WTC11 (cell line): ENCODE measurements at regions not wholly inside any gene's neighbourhood (a gene's known extent, or its start where the extent isn't known, plus 50 kb on each side); places are given as distances from the start of the nearest gene placed in this dataset.

ENCODE experiments used
- ATAC-seq: fragments of 200-7000 bp; cut with Tn5 transposase; 2 replicates; pipeline ENCODE4 v1.10.0; 2021; ENCODE audit warnings: mild to moderate bottlenecking, moderate library complexity
- CTCF ChIA-PET: fragments of 300-600 bp; sonication (Branson Sonifier 250); formaldehyde crosslinking; loops from one replicate; lab custom pipeline; 2021; ENCODE audit warnings: antibody characterized with exemption; lab: Charles Lee
- POLR2A ChIA-PET: fragments of 350-600 bp; sonication (Branson Sonifier 250); formaldehyde crosslinking; loops from one replicate; lab custom pipeline; 2021; ENCODE audit warnings: antibody characterized with exemption; lab: Charles Lee
- DNase-seq: peaks from one replicate; pipeline ENCODE4 v3.0.0; 2021; ENCODE audit warnings: low spot score
- H3K27ac Mint-ChIP-seq: 2 replicates; pipeline ENCODE4 v1.8.0; 2021; ENCODE audit warnings: mixed read lengths
- H3K27me3 Mint-ChIP-seq: 2 replicates; pipeline ENCODE4 v1.8.0; 2021; ENCODE audit warnings: low read depth, mild to moderate bottlenecking, moderate library complexity, mixed read lengths
- H3K36me3 Mint-ChIP-seq: 2 replicates; pipeline ENCODE4 v1.8.0; 2021; ENCODE audit warnings: mixed read lengths
- H3K4me1 Mint-ChIP-seq: 2 replicates; pipeline ENCODE4 v1.8.0; 2022; ENCODE audit warnings: mixed read lengths
- H3K4me3 Mint-ChIP-seq: 2 replicates; pipeline ENCODE4 v1.8.0; 2021; ENCODE audit warnings: mild to moderate bottlenecking, moderate library complexity, mixed read lengths
- H3K9me3 Mint-ChIP-seq: 2 replicates; pipeline ENCODE4 v1.8.0; 2021; ENCODE audit warnings: mixed read lengths
- ERG ChIP-seq: fragments of 250-450 bp; sonication (Bioruptor Pico); IDR thresholded peaks from 2 replicates; pipeline ENCODE4 v1.8.0; 2021; ENCODE audit warnings: mild to moderate bottlenecking
- ETV6 ChIP-seq: sonication (generic); formaldehyde crosslinking; IDR thresholded peaks from 2 replicates; pipeline ENCODE4 v1.8.1; 2022; ENCODE audit warnings: mild to moderate bottlenecking, missing genetic modification reagents
- FOXP1 ChIP-seq: sonication (generic); formaldehyde crosslinking; IDR thresholded peaks from 2 replicates; pipeline ENCODE4 v1.8.0; 2022; ENCODE audit warnings: missing genetic modification reagents, mild to moderate bottlenecking, moderate library complexity, borderline replicate concordance
- GRHL2 ChIP-seq: fragments of 250-450 bp; sonication (Bioruptor Pico); IDR thresholded peaks from 2 replicates; pipeline ENCODE4 v1.8.0; 2022; ENCODE audit warnings: mild to moderate bottlenecking, moderate library complexity; ENCODE audit not compliant: insufficient replicate concordance, severe bottlenecking
- IRF2 ChIP-seq: sonication (generic); formaldehyde crosslinking; IDR thresholded peaks from 2 replicates; pipeline ENCODE4 v1.8.0; 2022; ENCODE audit warnings: low read depth, missing genetic modification reagents, borderline replicate concordance
- MYBL2 ChIP-seq: sonication (generic); formaldehyde crosslinking; IDR thresholded peaks from 2 replicates; pipeline ENCODE4 v1.8.1; 2023; ENCODE audit warnings: mild to moderate bottlenecking, moderate library complexity, missing genetic modification reagents
- NFE2L1 ChIP-seq: sonication (generic); formaldehyde crosslinking; IDR thresholded peaks from 2 replicates; pipeline ENCODE4 v1.8.1; 2023; ENCODE audit warnings: missing genetic modification reagents
- NFYB ChIP-seq: sonication (generic); formaldehyde crosslinking; conservative IDR thresholded peaks from 2 replicates; pipeline ENCODE4 v1.8.0; 2022; ENCODE audit warnings: low read depth, missing genetic modification reagents
- NR1H2 ChIP-seq: sonication (generic); formaldehyde crosslinking; IDR thresholded peaks from 2 replicates; pipeline ENCODE4 v1.9.0; 2021; ENCODE audit warnings: mild to moderate bottlenecking, moderate library complexity, missing genetic modification reagents
- NR2C2 ChIP-seq: sonication (generic); formaldehyde crosslinking; IDR thresholded peaks from 2 replicates; pipeline ENCODE4 v1.8.0; 2022; ENCODE audit warnings: mild to moderate bottlenecking, missing genetic modification reagents
- PRDM15 ChIP-seq: sonication (generic); formaldehyde crosslinking; IDR thresholded peaks from 2 replicates; pipeline ENCODE4 v1.8.0; 2022; ENCODE audit warnings: missing genetic modification reagents
- RELA ChIP-seq: sonication (generic); formaldehyde crosslinking; IDR thresholded peaks from 2 replicates; pipeline ENCODE4 v1.8.1; 2022; ENCODE audit warnings: missing genetic modification reagents, mild to moderate bottlenecking, borderline replicate concordance
- SMAD3 ChIP-seq: sonication (generic); formaldehyde crosslinking; IDR thresholded peaks from 2 replicates; pipeline ENCODE4 v1.8.0; 2022; ENCODE audit warnings: missing genetic modification reagents, mild to moderate bottlenecking, borderline replicate concordance
- TCF7 ChIP-seq: sonication (generic); formaldehyde crosslinking; IDR thresholded peaks from 2 replicates; pipeline ENCODE4 v1.8.0; 2022; ENCODE audit warnings: mild to moderate bottlenecking, low read depth, missing genetic modification reagents, moderate library complexity
- TEAD1 ChIP-seq: sonication (generic); formaldehyde crosslinking; IDR thresholded peaks from 2 replicates; pipeline ENCODE4 v1.8.0; 2022; ENCODE audit warnings: mild to moderate bottlenecking, missing genetic modification reagents
- TP53 ChIP-seq: sonication (generic); formaldehyde crosslinking; IDR thresholded peaks from 2 replicates; pipeline ENCODE4 v1.8.1; 2023; ENCODE audit warnings: mild to moderate bottlenecking, missing genetic modification reagents
- ZNF138 ChIP-seq: sonication (generic); formaldehyde crosslinking; conservative IDR thresholded peaks from 2 replicates; pipeline ENCODE4 v1.8.1; 2022; ENCODE audit warnings: mild to moderate bottlenecking, moderate library complexity, missing genetic modification reagents
- ZNF317 ChIP-seq: sonication (generic); formaldehyde crosslinking; IDR thresholded peaks from 2 replicates; pipeline ENCODE4 v1.8.1; 2023; ENCODE audit warnings: low read depth, mild to moderate bottlenecking, moderate library complexity, missing genetic modification reagents, borderline replicate concordance
- ZNF532 ChIP-seq: fragments of 250-450 bp; sonication (Bioruptor Pico); IDR thresholded peaks from 2 replicates; pipeline ENCODE4 v1.9.0; 2021; ENCODE audit warnings: mild to moderate bottlenecking, borderline replicate concordance
- TF ChIP-seq, protein P1 (sequence below): fragments of 250-450 bp; sonication (Bioruptor Pico); IDR thresholded peaks from 2 replicates; pipeline ENCODE4 v1.9.0; 2021; ENCODE audit warnings: mild to moderate bottlenecking
- TF ChIP-seq, protein P2 (sequence below): sonication (generic); formaldehyde crosslinking; IDR thresholded peaks from 2 replicates; pipeline ENCODE4 v1.8.0; 2023; ENCODE audit warnings: mild to moderate bottlenecking, missing genetic modification reagents
- TF ChIP-seq, protein P3 (sequence below): sonication (generic); formaldehyde crosslinking; IDR thresholded peaks from 2 replicates; pipeline ENCODE4 v1.8.0; 2023; ENCODE audit warnings: missing genetic modification reagents

DNA sequence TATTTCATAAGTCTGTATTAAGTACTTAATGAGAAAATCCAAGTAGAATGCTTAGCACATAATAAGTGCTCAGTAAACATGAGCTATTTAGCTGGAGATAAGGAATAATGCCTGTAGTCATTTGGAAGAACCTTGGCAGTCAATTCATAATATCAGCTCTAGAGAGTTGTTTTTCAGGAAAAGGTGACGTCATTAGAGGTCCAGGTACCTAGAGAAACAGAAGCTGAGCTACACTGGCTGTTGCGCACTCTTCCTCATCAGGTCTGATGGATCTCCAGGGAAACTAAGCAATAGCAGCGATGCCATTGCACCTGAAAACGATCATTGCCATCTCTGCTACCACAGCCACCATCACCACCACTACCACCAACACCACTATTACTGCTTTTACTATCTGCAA lies 187.8 kb upstream of the PLD5 start:
- Mint-ChIP-seq H3K9me3 (peaks cover 10% of the 10 kb centered on the region), H3K27me3 (peaks cover 55% of the 10 kb centered on the region), H3K4me1 (peaks cover 28% of the 10 kb centered on the region), H3K27ac (no peak overlapping the region), H3K36me3 (peaks cover 3% of the 10 kb centered on the region; the same call in 1 of the 2 replicates), H3K4me3 (no peak overlapping the region)
- ChIA-PET POLR2A (no interaction called here), CTCF (no interaction called here)
- ATAC-seq: no peak
- no peak for DNase-seq
- TF ChIP-seq ZNF138 (CRISPR knock-in tag) (no peak), NFE2L1 (no peak)

DNA sequence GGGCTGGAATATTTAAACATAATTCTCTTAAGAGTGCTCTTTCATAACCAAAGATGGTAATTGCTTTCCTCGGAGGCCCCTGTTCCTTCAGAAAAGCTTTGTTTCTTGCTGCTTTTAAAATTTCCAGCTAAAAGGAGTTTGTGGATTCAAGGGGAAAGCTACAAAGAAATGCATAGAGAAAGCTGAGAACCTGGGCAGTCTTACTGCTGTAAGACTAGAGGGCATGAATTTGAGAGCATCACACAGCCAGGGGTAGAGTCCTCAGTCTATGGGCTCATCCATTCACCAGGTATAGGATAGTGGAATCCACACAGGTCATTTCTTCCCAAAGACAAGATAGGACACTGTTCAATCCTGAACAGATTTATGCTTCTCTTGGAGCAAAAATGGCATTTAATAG lies 186.3 kb upstream of the PLD5 start:
- Mint-ChIP-seq H3K36me3 (peaks cover 3% of the 10 kb centered on the region; the same call in 1 of the 2 replicates), H3K27me3 (peaks cover 55% of the 10 kb centered on the region), H3K27ac (no peak overlapping the region), H3K4me3 (no peak overlapping the region), H3K4me1 (peaks cover 28% of the 10 kb centered on the region), H3K9me3 (peaks cover 10% of the 10 kb centered on the region)
- TF ChIP-seq FOXP1: no peak
- TF ChIP-seq ZNF317: no peak
- no peak for TF ChIP-seq IRF2 (CRISPR knock-in tag)
- TF ChIP-seq MYBL2 (CRISPR knock-in tag): no peak
- TF ChIP-seq ZNF532: no peak
- TF ChIP-seq SMAD3 (CRISPR knock-in tag): no peak
- no peak for TF ChIP-seq TCF7
- TF ChIP-seq, protein P1, sequence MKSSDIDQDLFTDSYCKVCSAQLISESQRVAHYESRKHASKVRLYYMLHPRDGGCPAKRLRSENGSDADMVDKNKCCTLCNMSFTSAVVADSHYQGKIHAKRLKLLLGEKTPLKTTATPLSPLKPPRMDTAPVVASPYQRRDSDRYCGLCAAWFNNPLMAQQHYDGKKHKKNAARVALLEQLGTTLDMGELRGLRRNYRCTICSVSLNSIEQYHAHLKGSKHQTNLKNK (CRISPR knock-in tag): no peak
- no peak for TF ChIP-seq NR1H2 (CRISPR knock-in tag)
- no peak for TF ChIP-seq TEAD1 (CRISPR knock-in tag)
- TF ChIP-seq ETV6: no peak
- TF ChIP-seq RELA (CRISPR knock-in tag): no peak
- TF ChIP-seq, protein P2, sequence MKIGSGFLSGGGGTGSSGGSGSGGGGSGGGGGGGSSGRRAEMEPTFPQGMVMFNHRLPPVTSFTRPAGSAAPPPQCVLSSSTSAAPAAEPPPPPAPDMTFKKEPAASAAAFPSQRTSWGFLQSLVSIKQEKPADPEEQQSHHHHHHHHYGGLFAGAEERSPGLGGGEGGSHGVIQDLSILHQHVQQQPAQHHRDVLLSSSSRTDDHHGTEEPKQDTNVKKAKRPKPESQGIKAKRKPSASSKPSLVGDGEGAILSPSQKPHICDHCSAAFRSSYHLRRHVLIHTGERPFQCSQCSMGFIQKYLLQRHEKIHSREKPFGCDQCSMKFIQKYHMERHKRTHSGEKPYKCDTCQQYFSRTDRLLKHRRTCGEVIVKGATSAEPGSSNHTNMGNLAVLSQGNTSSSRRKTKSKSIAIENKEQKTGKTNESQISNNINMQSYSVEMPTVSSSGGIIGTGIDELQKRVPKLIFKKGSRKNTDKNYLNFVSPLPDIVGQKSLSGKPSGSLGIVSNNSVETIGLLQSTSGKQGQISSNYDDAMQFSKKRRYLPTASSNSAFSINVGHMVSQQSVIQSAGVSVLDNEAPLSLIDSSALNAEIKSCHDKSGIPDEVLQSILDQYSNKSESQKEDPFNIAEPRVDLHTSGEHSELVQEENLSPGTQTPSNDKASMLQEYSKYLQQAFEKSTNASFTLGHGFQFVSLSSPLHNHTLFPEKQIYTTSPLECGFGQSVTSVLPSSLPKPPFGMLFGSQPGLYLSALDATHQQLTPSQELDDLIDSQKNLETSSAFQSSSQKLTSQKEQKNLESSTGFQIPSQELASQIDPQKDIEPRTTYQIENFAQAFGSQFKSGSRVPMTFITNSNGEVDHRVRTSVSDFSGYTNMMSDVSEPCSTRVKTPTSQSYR: no peak
- TF ChIP-seq ERG (CRISPR knock-in tag): no peak
- no peak for TF ChIP-seq TP53 (CRISPR knock-in tag)
- no peak for TF ChIP-seq NR2C2 (CRISPR knock-in tag)
- no peak for TF ChIP-seq NFYB (CRISPR knock-in tag)
- TF ChIP-seq, protein P3, sequence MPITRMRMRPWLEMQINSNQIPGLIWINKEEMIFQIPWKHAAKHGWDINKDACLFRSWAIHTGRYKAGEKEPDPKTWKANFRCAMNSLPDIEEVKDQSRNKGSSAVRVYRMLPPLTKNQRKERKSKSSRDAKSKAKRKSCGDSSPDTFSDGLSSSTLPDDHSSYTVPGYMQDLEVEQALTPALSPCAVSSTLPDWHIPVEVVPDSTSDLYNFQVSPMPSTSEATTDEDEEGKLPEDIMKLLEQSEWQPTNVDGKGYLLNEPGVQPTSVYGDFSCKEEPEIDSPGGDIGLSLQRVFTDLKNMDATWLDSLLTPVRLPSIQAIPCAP (CRISPR knock-in tag): no peak
- TF ChIP-seq PRDM15 (CRISPR knock-in tag): no peak
- TF ChIP-seq GRHL2 (CRISPR knock-in tag): no peak
- DNase-seq (no peak), ATAC-seq (peak; percentile 91)
- CTCF ChIA-PET: no interaction called here
- POLR2A ChIA-PET: no interaction called here
